Activated CD8-positive, alpha-beta memory T cell treated with anti-CD3 and anti-CD28 coated beads, Interleukin-2, amount 10 ng/mL, durations not matched to agents 7 days and 5 days (primary cell): ENCODE measurements at regions not wholly inside any gene's neighbourhood (a gene's known extent, or its start where the extent isn't known, plus 50 kb on each side); places are given as distances from the start of the nearest gene placed in this dataset.

ENCODE experiments used
- ATAC-seq: fragments of 150-1000 bp; cut with Tn5 transposase; one replicate; pipeline ENCODE4 v1.10.0; 2021; ENCODE audit warnings: moderate library complexity
- CTCF ChIA-PET: fragments of 350-600 bp; sonication (Branson Sonifier 250); formaldehyde crosslinking; loops from one replicate; lab custom pipeline; 2021; ENCODE audit warnings: antibody characterized with exemption; lab: Charles Lee
- DNase-seq: peaks from one replicate; pipeline ENCODE4 v3.0.0-alpha.2; 2020
- H3K27ac Mint-ChIP-seq: one replicate; pipeline ENCODE4 v1.8.0; 2021; ENCODE audit warnings: mild to moderate bottlenecking, mixed read lengths
- H3K27me3 Mint-ChIP-seq: one replicate; pipeline ENCODE4 v1.8.0; 2021; ENCODE audit warnings: mixed read lengths
- H3K36me3 Mint-ChIP-seq: one replicate; pipeline ENCODE4 v1.8.0; 2021; ENCODE audit warnings: mild to moderate bottlenecking, mixed read lengths
- H3K4me1 Mint-ChIP-seq: one replicate; pipeline ENCODE4 v1.8.0; 2021; ENCODE audit warnings: mixed read lengths
- H3K4me3 Mint-ChIP-seq: one replicate; pipeline ENCODE4 v1.8.0; 2021; ENCODE audit warnings: mild to moderate bottlenecking, moderate library complexity, mixed read lengths
- H3K9me3 Mint-ChIP-seq: one replicate; pipeline ENCODE4 v1.8.0; 2022; ENCODE audit warnings: low read depth, mixed read lengths

DNA sequence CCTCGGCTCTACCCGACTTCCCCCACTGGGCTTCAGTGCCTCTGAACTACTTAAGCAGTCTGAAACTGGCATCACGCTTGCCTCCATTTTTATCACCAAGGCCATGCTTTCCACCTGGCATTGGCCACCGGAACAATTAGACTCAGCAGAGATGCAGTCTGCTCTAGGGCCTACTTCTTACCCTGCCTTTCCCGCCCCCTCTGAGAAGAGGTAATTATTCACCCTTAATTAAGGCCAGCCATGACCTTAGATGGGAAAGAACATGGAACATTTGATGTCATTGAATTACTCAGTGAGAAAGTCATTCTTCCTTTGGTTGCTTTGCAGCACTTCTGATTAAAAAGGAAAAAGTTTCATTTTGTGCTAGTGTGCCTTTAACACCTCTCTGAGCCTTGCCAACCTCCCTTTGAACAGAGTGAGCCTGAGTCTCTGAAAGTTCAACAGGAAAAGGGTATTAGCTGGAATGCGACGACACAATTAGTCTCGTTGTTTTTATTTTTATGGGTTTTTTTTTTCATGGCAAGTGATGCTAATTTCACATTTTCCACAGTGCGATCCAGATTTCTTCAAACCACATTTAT, 60.9 kb upstream of the TNRC6A start:
- DNase-seq (no peak), ATAC-seq (peak; percentile 36)
- Mint-ChIP-seq H3K4me3 (no peak overlapping the region), H3K27ac (no peak overlapping the region), H3K9me3 (no peaks in the 10 kb centered on the region), H3K27me3 (peaks cover 5% of the 10 kb centered on the region), H3K36me3 (no peaks in the 10 kb centered on the region), H3K4me1 (peaks cover 14% of the 10 kb centered on the region)
- CTCF ChIA-PET, result no interaction called here

DNA sequence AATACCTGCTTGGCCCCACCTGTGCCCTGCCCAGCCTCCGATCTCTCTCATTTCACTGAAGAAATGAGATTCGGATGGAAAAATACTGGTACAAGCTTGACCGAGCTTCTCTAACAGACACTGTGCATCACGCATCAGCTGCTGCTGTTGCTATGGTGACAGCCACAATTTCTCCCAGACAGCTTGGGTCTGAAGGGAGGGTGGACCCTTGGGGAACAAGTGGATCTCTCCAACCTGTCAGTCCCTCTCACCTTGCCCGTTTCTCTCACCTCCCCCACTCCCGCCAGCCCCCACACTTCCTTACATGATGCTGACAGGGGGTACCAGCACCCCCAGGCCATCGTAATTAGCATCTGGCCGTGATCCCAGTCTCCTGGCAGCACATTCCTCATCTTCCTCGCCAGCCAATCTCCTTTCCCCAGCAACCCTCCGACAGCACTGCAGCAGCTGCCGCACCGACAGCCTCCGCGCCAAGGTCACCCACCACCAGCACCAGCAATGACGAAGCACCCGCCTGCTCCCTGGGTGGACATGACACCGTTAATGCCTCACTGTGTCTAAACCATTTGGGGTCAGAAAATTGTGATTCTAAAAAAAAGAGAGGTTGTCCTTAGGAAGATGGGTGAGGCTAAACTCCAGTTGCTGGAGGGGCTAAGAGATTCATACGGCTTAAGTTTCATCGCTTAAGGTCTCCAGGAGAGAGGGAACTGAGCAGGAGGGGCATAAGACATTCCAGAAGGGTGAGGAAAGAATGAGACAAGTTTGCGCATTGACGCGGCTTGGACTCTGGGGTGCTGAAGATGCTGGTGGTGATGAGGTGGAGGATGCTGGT, 58.6 kb upstream of the TNRC6A start:
- ATAC-seq (no peak), DNase-seq (no peak)
- H3K4me3 Mint-ChIP-seq, result no peak overlapping the region
- H3K4me1 Mint-ChIP-seq, result peaks cover 12% of the 10 kb centered on the region
- CTCF ChIA-PET, result no interaction called here
- no peaks in the 10 kb centered on the region for H3K36me3 Mint-ChIP-seq
- H3K9me3 Mint-ChIP-seq, result no peaks in the 10 kb centered on the region
- H3K27ac Mint-ChIP-seq, result no peak overlapping the region
- H3K27me3 Mint-ChIP-seq, result peaks cover 5% of the 10 kb centered on the region

DNA sequence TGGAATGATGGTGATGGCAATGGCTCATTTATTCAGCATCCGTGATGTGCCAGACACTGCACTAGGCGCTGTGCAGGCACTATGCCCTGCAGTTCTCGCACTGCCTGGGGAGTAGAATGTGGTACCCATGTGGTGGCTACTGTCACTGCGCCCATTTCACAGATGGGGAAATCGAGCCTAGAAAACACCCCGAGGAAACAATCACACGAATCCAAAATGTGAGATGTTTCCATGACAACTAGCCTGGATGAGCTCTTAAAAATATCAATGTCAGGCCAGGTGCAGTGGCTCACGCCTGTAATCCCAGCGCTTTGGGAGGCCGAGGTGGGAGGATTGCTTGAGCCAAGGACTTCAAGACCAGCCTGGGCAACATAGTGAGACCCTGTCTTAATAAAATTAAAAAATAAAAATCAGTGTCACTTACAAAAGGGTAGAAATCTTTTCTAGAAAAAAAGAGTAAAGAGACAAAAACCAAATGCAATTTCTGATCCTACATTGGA, 57.9 kb upstream of the TNRC6A start:
- Mint-ChIP-seq H3K9me3 (no peaks in the 10 kb centered on the region), H3K4me3 (no peak overlapping the region), H3K27ac (no peak overlapping the region), H3K27me3 (peaks cover 5% of the 10 kb centered on the region), H3K4me1 (peaks cover 12% of the 10 kb centered on the region), H3K36me3 (no peaks in the 10 kb centered on the region)
- CTCF ChIA-PET, result no interaction called here
- no peak for DNase-seq
- ATAC-seq, result no peak

DNA sequence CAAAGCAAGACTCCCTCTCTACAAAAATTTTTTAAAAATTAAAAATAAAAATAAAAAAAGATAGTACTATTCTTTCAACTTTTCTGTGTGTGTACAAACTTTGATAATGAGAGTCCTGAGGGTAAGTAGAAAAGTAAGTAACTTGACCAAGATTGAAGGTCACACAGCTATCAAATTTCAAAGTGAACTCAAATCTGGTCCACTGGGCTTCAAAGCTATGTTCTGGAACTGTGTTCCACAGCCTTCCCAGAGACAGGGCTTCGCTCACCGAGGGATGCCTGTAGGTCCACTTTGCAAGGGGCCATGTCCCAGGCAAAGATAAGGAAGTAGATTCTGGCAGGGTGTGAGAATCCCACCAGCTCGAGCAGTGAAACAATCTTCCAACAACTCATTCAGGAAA, 56.3 kb upstream of the TNRC6A start:
- H3K4me1 Mint-ChIP-seq, result peaks cover 12% of the 10 kb centered on the region

DNA sequence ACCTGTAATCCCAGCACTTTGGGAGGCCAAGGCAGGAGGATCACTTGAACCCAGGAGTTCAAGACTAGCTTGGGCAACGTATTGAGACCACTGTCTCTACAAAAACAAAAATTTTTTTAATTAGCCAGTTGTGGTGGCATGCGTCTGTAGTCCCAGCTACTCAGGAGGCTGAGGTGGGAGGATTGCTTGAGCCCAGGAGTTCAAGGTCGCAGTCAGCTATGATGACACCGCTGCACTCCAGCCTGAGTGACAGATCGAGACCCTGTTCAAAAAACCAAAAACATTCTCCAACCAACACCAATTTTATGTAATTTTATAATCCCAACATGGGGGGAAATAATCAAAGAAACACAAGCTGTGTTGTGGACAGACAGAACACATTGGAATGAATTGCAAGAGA, 54.6 kb upstream of the TNRC6A start:
- CTCF ChIA-PET, result no interaction called here

More for the DNA sequence above, 56.3 kb upstream of the TNRC6A start:
- CTCF ChIA-PET, result no interaction called here
- H3K27ac Mint-ChIP-seq, result no peak overlapping the region
- H3K27me3 Mint-ChIP-seq, result peaks cover 5% of the 10 kb centered on the region
- no peak for DNase-seq
- H3K36me3 Mint-ChIP-seq, result no peaks in the 10 kb centered on the region
- H3K9me3 Mint-ChIP-seq, result no peaks in the 10 kb centered on the region
- ATAC-seq, result no peak
- H3K4me3 Mint-ChIP-seq, result no peak overlapping the region

DNA sequence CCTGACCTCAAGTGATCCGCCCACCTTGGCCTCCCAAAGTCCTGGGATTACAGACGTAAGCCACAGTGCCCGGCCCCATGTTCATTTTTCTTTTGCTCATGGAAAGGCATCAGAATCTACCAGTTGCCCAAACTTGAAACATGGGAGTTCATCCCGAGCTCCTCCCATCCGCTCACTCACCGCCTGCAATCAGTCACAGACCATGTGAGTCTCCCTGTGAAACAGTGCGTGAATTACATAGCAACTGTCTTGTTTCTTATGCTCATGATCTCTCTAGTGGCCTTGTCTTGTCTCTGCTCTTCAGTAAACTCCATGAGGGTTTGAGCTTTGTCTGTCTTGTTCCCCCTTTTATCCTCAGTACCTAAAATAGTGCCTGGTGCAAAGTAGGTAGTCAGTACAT, 52.1 kb upstream of the TNRC6A start:
- CTCF ChIA-PET, result interaction anchor here (0.7 kb wide), 1 partner anchor 13 kb away, joined by 3 read pairs; no protein-coding TSS in a partner anchor
- no peaks in the 10 kb centered on the region for H3K4me1 Mint-ChIP-seq
- H3K27me3 Mint-ChIP-seq, result no peaks in the 10 kb centered on the region
- ATAC-seq (no peak), DNase-seq (no peak)
- no peak overlapping the region for H3K27ac Mint-ChIP-seq
- no peak overlapping the region for H3K4me3 Mint-ChIP-seq
- no peaks in the 10 kb centered on the region for H3K36me3 Mint-ChIP-seq
- H3K9me3 Mint-ChIP-seq, result no peaks in the 10 kb centered on the region

More for the DNA sequence above, 54.6 kb upstream of the TNRC6A start:
- H3K27ac Mint-ChIP-seq, result no peak overlapping the region
- ATAC-seq (no peak), DNase-seq (no peak)
- H3K4me3 Mint-ChIP-seq, result no peak overlapping the region
- no peaks in the 10 kb centered on the region for H3K4me1 Mint-ChIP-seq
- H3K27me3 Mint-ChIP-seq, result peaks cover 5% of the 10 kb centered on the region
- H3K9me3 Mint-ChIP-seq, result no peaks in the 10 kb centered on the region
- H3K36me3 Mint-ChIP-seq, result no peaks in the 10 kb centered on the region
